Hepatocyte (in vitro differentiated cells): ENCODE measurements at regions not wholly inside any gene's neighbourhood (a gene's known extent, or its start where the extent isn't known, plus 50 kb on each side); places are given as distances from the start of the nearest gene placed in this dataset.

Experiments
- DNase-seq: peaks from one replicate; pipeline ENCODE4 v3.0.0-alpha.2; 2016; ENCODE audit warnings: low spot score
- H2AFZ ChIP-seq: fragments of 200-600 bp; sonication (generic); 2 replicates; pipeline ENCODE4 v1.6.0; 2016; ENCODE audit warnings: antibody characterized with exemption, mild to moderate bottlenecking
- H3K27ac ChIP-seq: fragments of 200-600 bp; sonication (generic); 2 replicates; pipeline ENCODE4 v1.5.1; 2016; ENCODE audit warnings: mild to moderate bottlenecking
- H3K27me3 ChIP-seq: fragments of 200-600 bp; sonication (generic); 2 replicates; pipeline ENCODE4 v1.6.1; 2016
- H3K36me3 ChIP-seq: fragments of 200-600 bp; sonication (generic); replicated peaks from 2 replicates; pipeline ENCODE4 v1.5.1; 2016; ENCODE audit warnings: low read depth; ENCODE audit not compliant: insufficient read depth
- H3K4me1 ChIP-seq: fragments of 200-600 bp; sonication (generic); 2 replicates; pipeline ENCODE4 v1.5.1; 2016; ENCODE audit warnings: mild to moderate bottlenecking, moderate library complexity; ENCODE audit not compliant: insufficient read depth
- H3K4me2 ChIP-seq: fragments of 200-600 bp; sonication (generic); 2 replicates; pipeline ENCODE4 v1.6.0; 2016
- H3K4me3 ChIP-seq: fragments of 200-600 bp; sonication (generic); 2 replicates; pipeline ENCODE4 v1.5.1; 2016; ENCODE audit warnings: mild to moderate bottlenecking
- H3K79me2 ChIP-seq: fragments of 200-600 bp; sonication (generic); 2 replicates; pipeline ENCODE4 v1.6.0; 2017; ENCODE audit warnings: mild to moderate bottlenecking
- H3K9me2 ChIP-seq: fragments of 200-600 bp; sonication (generic); replicated peaks from 2 replicates; pipeline ENCODE4 v1.6.0; 2017; ENCODE audit warnings: mild to moderate bottlenecking; ENCODE audit not compliant: insufficient read depth
- H3K9me3 ChIP-seq: fragments of 200-600 bp; sonication (generic); 2 replicates; pipeline ENCODE4 v1.5.1; 2016; ENCODE audit warnings: low read depth, mild to moderate bottlenecking
- H4K20me1 ChIP-seq: fragments of 200-600 bp; sonication (generic); 2 replicates; pipeline ENCODE4 v1.6.0; 2016; ENCODE audit warnings: mild to moderate bottlenecking; ENCODE audit not compliant: insufficient read depth, poor library complexity, severe bottlenecking
- CTCF ChIP-seq: fragments of 200-600 bp; sonication (generic); IDR thresholded peaks from 2 replicates; pipeline ENCODE4 v1.5.1; 2016; ENCODE audit warnings: antibody characterized with exemption, mild to moderate bottlenecking; ENCODE audit not compliant: poor library complexity
- EZH2 ChIP-seq: fragments of 200-600 bp; sonication (generic); IDR thresholded peaks from 2 replicates; pipeline ENCODE4 v1.6.1; 2016; ENCODE audit warnings: antibody characterized with exemption, mild to moderate bottlenecking, borderline replicate concordance
- EZH2phosphoT487 ChIP-seq: fragments of 200-600 bp; sonication (generic); IDR thresholded peaks from one replicate; pipeline ENCODE4 v1.6.1; 2018; ENCODE audit warnings: antibody characterized with exemption, mild to moderate bottlenecking, low read depth, moderate library complexity; ENCODE audit not compliant: unreplicated experiment, severe bottlenecking
- WGBS: methylation state at CpG from one replicate; pipeline ENCODE4 v1.1.6; 2016; ENCODE audit warnings: low lambda C conversion rate; ENCODE audit errors: missing lambda C conversion rate; 5-methylcytosine and 5-hydroxymethylcytosine counted together

GRCh38 chr11:116603728-116604323 lies 169.0 kb downstream of the BUD13 start:
- no peak for DNase-seq
- TF ChIP-seq EZH2 (no peak), CTCF (no peak), EZH2phosphoT487 (no peak)
- H3K4me1 ChIP-seq, result no peaks in the 10 kb centered on the region

GRCh38 chr11:116602637-116602942 lies 170.2 kb downstream of the BUD13 start:
- H3K36me3 ChIP-seq, result no peaks in the 10 kb centered on the region
- no peak overlapping the region for H3K4me2 ChIP-seq
- H4K20me1 ChIP-seq, result no peaks in the 10 kb centered on the region
- no peak overlapping the region for H3K27ac ChIP-seq
- H3K9me3 ChIP-seq, result no peaks in the 10 kb centered on the region
- no peaks in the 10 kb centered on the region for H3K4me1 ChIP-seq
- H3K9me2 ChIP-seq, result no peaks in the 10 kb centered on the region
- peaks cover 16% of the 10 kb centered on the region for H3K27me3 ChIP-seq
- no peak overlapping the region for H2AFZ ChIP-seq
- DNase-seq, result no peak
- H3K79me2 ChIP-seq, result no peaks in the 10 kb centered on the region
- H3K4me3 ChIP-seq, result no peak overlapping the region
- no peak for TF ChIP-seq EZH2
- no peak for TF ChIP-seq EZH2phosphoT487
- no peak for TF ChIP-seq CTCF
- 71% methylated on average over 3 of the region's 3 CpGs for WGBS

More at GRCh38 chr11:116603728-116604323, 169.0 kb downstream of the BUD13 start:
- H3K27ac ChIP-seq, result no peak overlapping the region
- H3K36me3 ChIP-seq, result no peaks in the 10 kb centered on the region
- no peak overlapping the region for H3K4me3 ChIP-seq
- no peaks in the 10 kb centered on the region for H3K9me2 ChIP-seq
- H3K79me2 ChIP-seq, result no peaks in the 10 kb centered on the region
- no peaks in the 10 kb centered on the region for H4K20me1 ChIP-seq
- H2AFZ ChIP-seq, result no peak overlapping the region
- no peak overlapping the region for H3K4me2 ChIP-seq
- WGBS, result 89% methylated on average over 15 of the region's 15 CpGs
- peaks cover 13% of the 10 kb centered on the region for H3K27me3 ChIP-seq
- H3K9me3 ChIP-seq, result no peaks in the 10 kb centered on the region

GRCh38 chr11:116601814-116602636 lies 170.8 kb downstream of the BUD13 start:
- peaks cover 16% of the 10 kb centered on the region for H3K27me3 ChIP-seq
- WGBS, result 80% methylated on average over 11 of the region's 11 CpGs
- no peak overlapping the region for H3K4me3 ChIP-seq
- H3K27ac ChIP-seq, result no peak overlapping the region
- H3K9me2 ChIP-seq, result no peaks in the 10 kb centered on the region
- no peaks in the 10 kb centered on the region for H3K4me1 ChIP-seq
- no peak overlapping the region for H2AFZ ChIP-seq
- no peaks in the 10 kb centered on the region for H3K36me3 ChIP-seq
- H4K20me1 ChIP-seq, result no peaks in the 10 kb centered on the region
- no peak for TF ChIP-seq CTCF
- no peak for TF ChIP-seq EZH2
- no peak for TF ChIP-seq EZH2phosphoT487
- no peaks in the 10 kb centered on the region for H3K79me2 ChIP-seq
- no peak for DNase-seq
- no peaks in the 10 kb centered on the region for H3K9me3 ChIP-seq
- H3K4me2 ChIP-seq, result no peak overlapping the region
